ENCODE measurements at regions not wholly inside any gene's neighbourhood (a gene's known extent, or its start where the extent isn't known, plus 50 kb on each side); places are given as distances from the start of the nearest gene placed in this dataset.

GRCh38 chr5:119820608-119821007 lies 191.2 kb downstream of the FAM170A start:
- 80% methylated on average over 1 of the region's 2 CpGs; no CpG with 5 or more reads in 1 of the 2 experiments for WGBS, 2 experiments (ENCODE audit: insufficient coverage in 2 of 2)
- no peaks in the 10 kb centered on the region for H3K9me3 ChIP-seq (ENCODE audit: control insufficient read depth, low read length)
- H3K27ac ChIP-seq (ENCODE audit: low read depth, low read length, severe bottlenecking) = no peak overlapping the region
- H3K4me1 ChIP-seq (ENCODE audit: control insufficient read depth, insufficient read depth, low read length, poor library complexity, severe bottlenecking) = no peaks in the 10 kb centered on the region
- H3K36me3 ChIP-seq (ENCODE audit: control insufficient read depth, insufficient read depth, low read length) = no peaks in the 10 kb centered on the region
- H3K4me3 ChIP-seq (ENCODE audit: extremely low read depth, insufficient read depth, low read length, poor library complexity, severe bottlenecking) = no peak overlapping the region

GRCh38 chr5:119828541-119828940 lies 199.2 kb downstream of the FAM170A start:
- Histone ChIP-seq H3K4me1 (ENCODE audit: control insufficient read depth, insufficient read depth, low read length, poor library complexity, severe bottlenecking) (no peaks in the 10 kb centered on the region), H3K9me3 (ENCODE audit: control insufficient read depth, low read length) (no peaks in the 10 kb centered on the region), H3K4me3 (ENCODE audit: extremely low read depth, insufficient read depth, low read length, poor library complexity, severe bottlenecking) (no peak overlapping the region), H3K36me3 (ENCODE audit: control insufficient read depth, insufficient read depth, low read length) (no peaks in the 10 kb centered on the region), H3K27ac (ENCODE audit: low read depth, low read length, severe bottlenecking) (no peak overlapping the region)
- no CpG with 5 or more reads among the region's 3 CpGs for WGBS, 2 experiments (ENCODE audit: insufficient coverage in 2 of 2)

GRCh38 chr5:119829341-119829740 lies 200.0 kb downstream of the FAM170A start:
- H3K36me3 ChIP-seq (ENCODE audit: control insufficient read depth, insufficient read depth, low read length) = no peaks in the 10 kb centered on the region
- H3K4me1 ChIP-seq (ENCODE audit: control insufficient read depth, insufficient read depth, low read length, poor library complexity, severe bottlenecking) = no peaks in the 10 kb centered on the region
- no peak overlapping the region for H3K4me3 ChIP-seq (ENCODE audit: extremely low read depth, insufficient read depth, low read length, poor library complexity, severe bottlenecking)
- no peaks in the 10 kb centered on the region for H3K9me3 ChIP-seq (ENCODE audit: control insufficient read depth, low read length)
- no peak overlapping the region for H3K27ac ChIP-seq (ENCODE audit: low read depth, low read length, severe bottlenecking)

- H3K27ac ChIP-seq (ENCODE audit: low read depth, low read length, severe bottlenecking) = no peak overlapping the region
- H3K4me3 ChIP-seq (ENCODE audit: extremely low read depth, insufficient read depth, low read length, poor library complexity, severe bottlenecking) = no peak overlapping the region
- no peaks in the 10 kb centered on the region for H3K9me3 ChIP-seq (ENCODE audit: control insufficient read depth, low read length)
- H3K4me1 ChIP-seq (ENCODE audit: control insufficient read depth, insufficient read depth, low read length, poor library complexity, severe bottlenecking) = no peaks in the 10 kb centered on the region
- H3K36me3 ChIP-seq (ENCODE audit: control insufficient read depth, insufficient read depth, low read length) = no peaks in the 10 kb centered on the region
- WGBS, 2 experiments (ENCODE audit: insufficient coverage in 2 of 2) = 74 to 88% methylated on average over 2 of the region's 4 CpGs
Observed at GRCh38 chr5:119833176-119833575, 203.8 kb downstream of the FAM170A start.

GRCh38 chr5:119840175-119840574 lies 210.8 kb downstream of the FAM170A start:
- Histone ChIP-seq H3K4me1 (ENCODE audit: control insufficient read depth, insufficient read depth, low read length, poor library complexity, severe bottlenecking) (no peaks in the 10 kb centered on the region), H3K27ac (ENCODE audit: low read depth, low read length, severe bottlenecking) (no peak overlapping the region), H3K36me3 (ENCODE audit: control insufficient read depth, insufficient read depth, low read length) (no peaks in the 10 kb centered on the region), H3K4me3 (ENCODE audit: extremely low read depth, insufficient read depth, low read length, poor library complexity, severe bottlenecking) (no peak overlapping the region), H3K9me3 (ENCODE audit: control insufficient read depth, low read length) (no peaks in the 10 kb centered on the region)

- H3K9me3 ChIP-seq (ENCODE audit: control insufficient read depth, low read length) = no peaks in the 10 kb centered on the region
- H3K36me3 ChIP-seq (ENCODE audit: control insufficient read depth, insufficient read depth, low read length) = no peaks in the 10 kb centered on the region
- WGBS, 2 experiments (ENCODE audit: insufficient coverage in 2 of 2) = 100% methylated on average over 1 to 2 of the region's 2 CpGs
- H3K27ac ChIP-seq (ENCODE audit: low read depth, low read length, severe bottlenecking) = no peak overlapping the region
- no peak overlapping the region for H3K4me3 ChIP-seq (ENCODE audit: extremely low read depth, insufficient read depth, low read length, poor library complexity, severe bottlenecking)
- H3K4me1 ChIP-seq (ENCODE audit: control insufficient read depth, insufficient read depth, low read length, poor library complexity, severe bottlenecking) = no peaks in the 10 kb centered on the region
Observed at GRCh38 chr5:119852140-119852539, 222.8 kb downstream of the FAM170A start.

GRCh38 chr5:119860463-119860862 lies 231.1 kb downstream of the FAM170A start:
- no peak overlapping the region for H3K4me3 ChIP-seq (ENCODE audit: extremely low read depth, insufficient read depth, low read length, poor library complexity, severe bottlenecking)
- H3K27ac ChIP-seq (ENCODE audit: low read depth, low read length, severe bottlenecking) = no peak overlapping the region
- H3K4me1 ChIP-seq (ENCODE audit: control insufficient read depth, insufficient read depth, low read length, poor library complexity, severe bottlenecking) = no peaks in the 10 kb centered on the region
- no peaks in the 10 kb centered on the region for H3K9me3 ChIP-seq (ENCODE audit: control insufficient read depth, low read length)
- H3K36me3 ChIP-seq (ENCODE audit: control insufficient read depth, insufficient read depth, low read length) = no peaks in the 10 kb centered on the region

GRCh38 chr5:119862619-119863018 lies 233.3 kb downstream of the FAM170A start:
- Histone ChIP-seq H3K36me3 (ENCODE audit: control insufficient read depth, insufficient read depth, low read length) (no peaks in the 10 kb centered on the region), H3K4me1 (ENCODE audit: control insufficient read depth, insufficient read depth, low read length, poor library complexity, severe bottlenecking) (no peaks in the 10 kb centered on the region), H3K27ac (ENCODE audit: low read depth, low read length, severe bottlenecking) (no peak overlapping the region), H3K9me3 (ENCODE audit: control insufficient read depth, low read length) (no peaks in the 10 kb centered on the region), H3K4me3 (ENCODE audit: extremely low read depth, insufficient read depth, low read length, poor library complexity, severe bottlenecking) (no peak overlapping the region)
- 86% methylated on average over 1 of the region's 4 CpGs; no CpG with 5 or more reads in 1 of the 2 experiments for WGBS, 2 experiments (ENCODE audit: insufficient coverage in 2 of 2)

- H3K9me3 ChIP-seq (ENCODE audit: control insufficient read depth, low read length) = no peaks in the 10 kb centered on the region
- H3K4me3 ChIP-seq (ENCODE audit: extremely low read depth, insufficient read depth, low read length, poor library complexity, severe bottlenecking) = no peak overlapping the region
- no peaks in the 10 kb centered on the region for H3K36me3 ChIP-seq (ENCODE audit: control insufficient read depth, insufficient read depth, low read length)
- no peak overlapping the region for H3K27ac ChIP-seq (ENCODE audit: low read depth, low read length, severe bottlenecking)
- no peaks in the 10 kb centered on the region for H3K4me1 ChIP-seq (ENCODE audit: control insufficient read depth, insufficient read depth, low read length, poor library complexity, severe bottlenecking)
Observed at GRCh38 chr5:119864286-119864685, 234.9 kb downstream of the FAM170A start.

- H3K4me3 ChIP-seq (ENCODE audit: extremely low read depth, insufficient read depth, low read length, poor library complexity, severe bottlenecking) = no peak overlapping the region
- no peaks in the 10 kb centered on the region for H3K4me1 ChIP-seq (ENCODE audit: control insufficient read depth, insufficient read depth, low read length, poor library complexity, severe bottlenecking)
- H3K36me3 ChIP-seq (ENCODE audit: control insufficient read depth, insufficient read depth, low read length) = no peaks in the 10 kb centered on the region
- H3K9me3 ChIP-seq (ENCODE audit: control insufficient read depth, low read length) = no peaks in the 10 kb centered on the region
- 70 to 96% methylated on average over 2 to 4 of the region's 5 CpGs for WGBS, 2 experiments (ENCODE audit: insufficient coverage in 2 of 2)
- no peak overlapping the region for H3K27ac ChIP-seq (ENCODE audit: low read depth, low read length, severe bottlenecking)
Observed at GRCh38 chr5:119873611-119874010, 244.3 kb downstream of the FAM170A start.

- H3K36me3 ChIP-seq (ENCODE audit: control insufficient read depth, insufficient read depth, low read length) = no peaks in the 10 kb centered on the region
- no peak overlapping the region for H3K4me3 ChIP-seq (ENCODE audit: extremely low read depth, insufficient read depth, low read length, poor library complexity, severe bottlenecking)
- no peaks in the 10 kb centered on the region for H3K4me1 ChIP-seq (ENCODE audit: control insufficient read depth, insufficient read depth, low read length, poor library complexity, severe bottlenecking)
- H3K27ac ChIP-seq (ENCODE audit: low read depth, low read length, severe bottlenecking) = no peak overlapping the region
- H3K9me3 ChIP-seq (ENCODE audit: control insufficient read depth, low read length) = no peaks in the 10 kb centered on the region
Observed at GRCh38 chr5:119876522-119876921, 247.2 kb downstream of the FAM170A start.

- H3K36me3 ChIP-seq (ENCODE audit: control insufficient read depth, insufficient read depth, low read length) = no peaks in the 10 kb centered on the region
- H3K9me3 ChIP-seq (ENCODE audit: control insufficient read depth, low read length) = no peaks in the 10 kb centered on the region
- no CpG with 5 or more reads among the region's 2 CpGs for WGBS, 2 experiments (ENCODE audit: insufficient coverage in 2 of 2)
- H3K4me1 ChIP-seq (ENCODE audit: control insufficient read depth, insufficient read depth, low read length, poor library complexity, severe bottlenecking) = no peaks in the 10 kb centered on the region
- no peak overlapping the region for H3K27ac ChIP-seq (ENCODE audit: low read depth, low read length, severe bottlenecking)
- no peak overlapping the region for H3K4me3 ChIP-seq (ENCODE audit: extremely low read depth, insufficient read depth, low read length, poor library complexity, severe bottlenecking)
Observed at GRCh38 chr5:119878712-119879111, 249.4 kb downstream of the FAM170A start.

Data from mesodermal cell (in vitro differentiated cells).